MCF 10A (cell line): ENCODE measurements at regions not wholly inside any gene's neighbourhood (a gene's known extent, or its start where the extent isn't known, plus 50 kb on each side); places are given as distances from the start of the nearest gene placed in this dataset.

ENCODE experiments used
- BruUV-seq: library from RNA; stranded (reverse); fragments of 400-500 nt; replicated peaks from 2 replicates; lab custom pipeline; 2021; lab: Mats Ljungman, UMichigan
- CTCF ChIA-PET: fragments of 300-600 bp; sonication (Branson Sonifier 250); formaldehyde crosslinking; extraction: SDS; loops from one replicate; lab custom pipeline; 2021; ENCODE audit warnings: antibody characterized with exemption, inconsistent platforms; lab: Yijun Ruan, JAX
- POLR2A ChIA-PET: fragments of 300-600, 350-650 bp; sonication (Branson Sonifier 250); formaldehyde crosslinking; extraction: SDS; loops from one replicate; lab custom pipeline; 2020; ENCODE audit warnings: antibody characterized with exemption, inconsistent platforms; lab: Yijun Ruan, JAX
- DNase-seq: peaks from one replicate; pipeline ENCODE4 v3.0.0-alpha.2; 2018; ENCODE audit not compliant: unreplicated experiment
- H3K27ac Mint-ChIP-seq: one replicate; pipeline ENCODE4 v1.8.0; 2022; ENCODE audit warnings: mild to moderate bottlenecking, low read depth, mixed read lengths; ENCODE audit not compliant: unreplicated experiment
- H3K27me3 Mint-ChIP-seq: one replicate; pipeline ENCODE4 v1.8.0; 2022; ENCODE audit warnings: mixed read lengths; ENCODE audit not compliant: insufficient read depth, unreplicated experiment
- H3K36me3 Mint-ChIP-seq: one replicate; pipeline ENCODE4 v1.8.0; 2022; ENCODE audit warnings: mild to moderate bottlenecking, moderate library complexity, mixed read lengths; ENCODE audit not compliant: insufficient read depth, unreplicated experiment
- H3K4me1 Mint-ChIP-seq: one replicate; pipeline ENCODE4 v1.8.0; 2022; ENCODE audit warnings: mixed read lengths; ENCODE audit not compliant: insufficient read depth, unreplicated experiment
- H3K4me3 Mint-ChIP-seq: one replicate; pipeline ENCODE4 v1.8.0; 2022; ENCODE audit warnings: mild to moderate bottlenecking, moderate library complexity, mixed read lengths; ENCODE audit not compliant: unreplicated experiment
- H3K9me3 Mint-ChIP-seq: one replicate; pipeline ENCODE4 v1.8.0; 2022; ENCODE audit warnings: mixed read lengths; ENCODE audit not compliant: unreplicated experiment
- CTCF ChIP-seq: fragments of 200-600 bp; IDR thresholded peaks from one replicate; pipeline ENCODE4 v1.8.0; 2022; ENCODE audit warnings: antibody characterized with exemption, mild to moderate bottlenecking; ENCODE audit not compliant: unreplicated experiment
- intact Hi-C: fragments of 100-400 bp; cut with micrococcal nuclease; formaldehyde crosslinking; loops from 2 replicates; pipeline ENCODE4 v1.14.1; 2022

GRCh38 chr10:10658172-10658785 is 359.4 kb upstream of the CELF2 start:
- intact Hi-C loops, result no loop called here
- H3K27ac Mint-ChIP-seq, result peak overlapping the region; percentile 50
- H3K4me1 Mint-ChIP-seq, result peaks cover 46% of the 10 kb centered on the region
- BruUV-seq, result no TSS peak
- peaks cover 8% of the 10 kb centered on the region for H3K9me3 Mint-ChIP-seq
- no peak for TF ChIP-seq CTCF
- no peak overlapping the region for H3K4me3 Mint-ChIP-seq
- no peaks in the 10 kb centered on the region for H3K27me3 Mint-ChIP-seq
- CTCF ChIA-PET, result no interaction called here
- DNase-seq, result peak; percentile 62
- H3K36me3 Mint-ChIP-seq, result no peaks in the 10 kb centered on the region
- POLR2A ChIA-PET, result interaction anchor here (0.9 to 1.5 kb wide), 4 partner anchors 12 to 52 kb away, joined by 3 to 4 read pairs (median 3); no protein-coding TSS in a partner anchor

- Mint-ChIP-seq H3K27ac (no peak overlapping the region), H3K4me1 (peaks cover 50% of the 10 kb centered on the region), H3K36me3 (no peaks in the 10 kb centered on the region), H3K27me3 (no peaks in the 10 kb centered on the region), H3K9me3 (peaks cover 8% of the 10 kb centered on the region), H3K4me3 (no peak overlapping the region)
- DNase-seq, result no peak
- no TSS peak for BruUV-seq
- TF ChIP-seq CTCF, result no peak
- POLR2A ChIA-PET, result no interaction called here
- intact Hi-C loops, result no loop called here
- CTCF ChIA-PET, result interaction anchor here (0.6 kb wide), 1 partner anchor 1052 kb away, joined by 4 read pairs; no protein-coding TSS in a partner anchor
Measured at GRCh38 chr10:10660054-10660453, 357.6 kb upstream of the CELF2 start.

- intact Hi-C loops, result no loop called here
- Mint-ChIP-seq H3K4me3 (no peak overlapping the region), H3K36me3 (no peaks in the 10 kb centered on the region), H3K27ac (peak overlapping the region; percentile 58), H3K9me3 (peaks cover 8% of the 10 kb centered on the region), H3K4me1 (peaks cover 50% of the 10 kb centered on the region), H3K27me3 (no peaks in the 10 kb centered on the region)
- POLR2A ChIA-PET, result no interaction called here
- DNase-seq, result no peak
- no peak for TF ChIP-seq CTCF
- CTCF ChIA-PET, result no interaction called here
- no TSS peak for BruUV-seq
Measured at GRCh38 chr10:10661176-10661575, 356.5 kb upstream of the CELF2 start.

GRCh38 chr10:10662716-10663408 is 354.8 kb upstream of the CELF2 start:
- BruUV-seq, result no TSS peak
- DNase-seq, result no peak
- no peak overlapping the region for H3K4me3 Mint-ChIP-seq
- peaks cover 8% of the 10 kb centered on the region for H3K9me3 Mint-ChIP-seq
- H3K27me3 Mint-ChIP-seq, result no peaks in the 10 kb centered on the region
- ChIA-PET CTCF (interaction anchor here (0.5 to 0.6 kb wide), 2 partner anchors 11 to 767 kb away, joined by 3 read pairs; no protein-coding TSS in a partner anchor), POLR2A (interaction anchor here (0.7 kb wide), 2 partner anchors 433 to 741 kb away, joined by 3 read pairs; no protein-coding TSS in a partner anchor)
- no peaks in the 10 kb centered on the region for H3K36me3 Mint-ChIP-seq
- intact Hi-C loops, result no loop called here
- H3K27ac Mint-ChIP-seq, result peak overlapping the region; percentile 40
- H3K4me1 Mint-ChIP-seq, result peaks cover 39% of the 10 kb centered on the region
- no peak for TF ChIP-seq CTCF
